K562 (cell line): ENCODE measurements at regions not wholly inside any gene's neighbourhood (a gene's known extent, or its start where the extent isn't known, plus 50 kb on each side); places are given as distances from the start of the nearest gene placed in this dataset.

Experiments used
- ATAC-seq: fragments of 200-7000 bp; cut with Tn5 transposase; 3 replicates; pipeline ENCODE4 v1.9.1; 2020; ENCODE audit warnings: moderate library complexity
- BruUV-seq: library from RNA; stranded (reverse); fragments of 400-500 nt; replicated peaks from 2 replicates; lab custom pipeline; 2021; lab: Mats Ljungman, UMichigan
- CTCF ChIA-PET: fragments of 300-600 bp; formaldehyde crosslinking; extraction: SDS; loops from one replicate; lab custom pipeline; 2021; ENCODE audit warnings: low intra/inter-chr PET ratio; lab: Yijun Ruan, JAX
- POLR2A ChIA-PET: fragments of 300-600, 350-650 bp; sonication (Branson Sonifier 250); formaldehyde crosslinking; extraction: SDS; loops from one replicate; lab custom pipeline; 2021; ENCODE audit warnings: antibody characterized with exemption, inconsistent platforms; lab: Yijun Ruan, JAX
- DNase-seq, 4 experiments: peaks; one replicate each; pipeline versions ENCODE4 v3.0.0 to v3.0.0-alpha.2; 2011 to 2018; ENCODE audit warnings: low spot score in 3 of 4, mixed read lengths in 3 of 4; ENCODE audit errors: extremely low read depth in 1 of 4
- FAIRE-seq: peaks from 2 replicates; lab custom pipeline; 2011; peaks lifted over from hg19 to GRCh38; lab: Jason Lieb, UNC
- H2AFZ ChIP-seq: 2 replicates; pipeline ENCODE4 v1.6.0; 2011; ENCODE audit warnings: low read depth, low read length, control low read depth, inconsistent platforms
- H3K27ac ChIP-seq: fragments of 200-600 bp; 3 replicates; pipeline ENCODE4 v1.8.0; 2011; ENCODE audit warnings: low read depth, mild to moderate bottlenecking, control low read depth, inconsistent platforms, low read length, moderate library complexity, mixed read lengths; ENCODE audit errors: extremely low read depth
- H3K27me3 ChIP-seq, 2 experiments: fragments of 300-600 bp in 1 of 2; 2 replicates in 1 of 2; 3 replicates in 1 of 2; pipeline versions ENCODE4 v1.6.0 to v1.8.0; 2011; ENCODE audit warnings: inconsistent platforms in 2 of 2, low read length in 2 of 2, mild to moderate bottlenecking in 1 of 2, mixed read lengths in 1 of 2, moderate library complexity in 1 of 2; ENCODE audit not compliant: control insufficient read depth in 2 of 2, insufficient read depth in 2 of 2
- H3K36me3 ChIP-seq: fragments of 300-600 bp; 3 replicates; pipeline ENCODE4 v1.8.0; 2011; ENCODE audit warnings: mild to moderate bottlenecking, low read length, inconsistent platforms; ENCODE audit not compliant: control insufficient read depth, insufficient read depth
- H3K4me1 ChIP-seq, 2 experiments: fragments of 200-600 bp in 1 of 2; replicated peaks in 1 of 2; 2 replicates in 1 of 2; 3 replicates in 1 of 2; pipeline versions ENCODE4 v1.5.1 to v1.8.0; 2011; ENCODE audit warnings: inconsistent platforms in 2 of 2, low read length in 2 of 2, mild to moderate bottlenecking in 1 of 2, mixed read lengths in 1 of 2, moderate library complexity in 1 of 2; ENCODE audit not compliant: control insufficient read depth in 2 of 2, insufficient read depth in 2 of 2
- H3K4me2 ChIP-seq: 2 replicates; pipeline ENCODE4 v1.6.1; 2011; ENCODE audit warnings: low read length, control low read depth, inconsistent platforms, mixed read lengths; ENCODE audit not compliant: insufficient read depth
- H3K4me3 ChIP-seq: fragments of 200-600 bp; sonication (generic), shearing (Covaris generic); 2 replicates; pipeline ENCODE4 v1.5.1; 2016; ENCODE audit warnings: control low read depth, inconsistent platforms
- H3K79me2 ChIP-seq: fragments of 200-600 bp; 3 replicates; pipeline ENCODE4 v1.8.0; 2011; ENCODE audit warnings: low read length, inconsistent platforms; ENCODE audit not compliant: control insufficient read depth, insufficient read depth
- H3K9ac ChIP-seq, 2 experiments: 2 replicates each; pipeline versions ENCODE4 v1.6.0 to v1.6.1; 2011; ENCODE audit warnings: low read depth in 2 of 2, low read length in 2 of 2, control low read depth in 1 of 2, inconsistent platforms in 1 of 2, mild to moderate bottlenecking in 1 of 2, mixed read lengths in 1 of 2; ENCODE audit not compliant: insufficient read depth in 1 of 2
- H3K9me1 ChIP-seq: one replicate; pipeline ENCODE4 v1.6.0; 2011; ENCODE audit warnings: inconsistent platforms, mild to moderate bottlenecking, low read length, moderate library complexity; ENCODE audit not compliant: control insufficient read depth, insufficient read depth
- H3K9me3 ChIP-seq: replicated peaks from 2 replicates; pipeline ENCODE4 v1.5.1; 2011; ENCODE audit warnings: low read depth, low read length, inconsistent platforms; ENCODE audit not compliant: control insufficient read depth, insufficient read depth
- H4K20me1 ChIP-seq: replicated peaks from 2 replicates; pipeline ENCODE4 v1.6.1; 2011; ENCODE audit warnings: low read length, inconsistent platforms, mixed read lengths; ENCODE audit not compliant: control insufficient read depth, insufficient read depth
- GATAD2A ChIP-seq: fragments of 450-650 bp; IDR thresholded peaks from 2 replicates; pipeline ENCODE4 v1.6.1; 2017
- HIVEP1 ChIP-seq: fragments of 250-450 bp; sonication (Bioruptor Pico); IDR thresholded peaks from 2 replicates; pipeline ENCODE4 v1.4.0; 2020; ENCODE audit warnings: mild to moderate bottlenecking
- NFRKB ChIP-seq: fragments of 450-650 bp; IDR thresholded peaks from 2 replicates; pipeline ENCODE4 v1.6.1; 2016; ENCODE audit warnings: low read depth
- SIX5 ChIP-seq, 2 experiments: IDR thresholded peaks; 2 replicates each; pipeline ENCODE4 v1.6.1; 2011; ENCODE audit warnings: low read length in 2 of 2, borderline replicate concordance in 1 of 2, low read depth in 1 of 2, mild to moderate bottlenecking in 1 of 2, moderate library complexity in 1 of 2; ENCODE audit not compliant: insufficient read depth in 1 of 2
- SMAD3 ChIP-seq: fragments of 450-650 bp; formaldehyde crosslinking; conservative IDR thresholded peaks from 2 replicates; pipeline ENCODE4 v1.4.0; 2020; ENCODE audit warnings: mild to moderate bottlenecking
- TBP ChIP-seq: optimal IDR thresholded peaks from 2 replicates; pipeline ENCODE3; 2011; ENCODE audit warnings: low read depth, low read length, improper control_type of control experiment
- ZBTB8A ChIP-seq: fragments of 450-650 bp; IDR thresholded peaks from 2 replicates; pipeline ENCODE4 v1.6.1; 2018; ENCODE audit warnings: mild to moderate bottlenecking, moderate library complexity; ENCODE audit not compliant: partially characterized antibody
- WGBS: fragments of 100-300 bp; shearing (Covaris generic); methylation state at CpG from one replicate; pipeline ENCODE4 v1.1.6; 2016; ENCODE audit warnings: low coverage, mixed read lengths; ENCODE audit not compliant: insufficient coverage; ENCODE audit errors: missing lambda C conversion rate; 5-methylcytosine and 5-hydroxymethylcytosine counted together
- in situ Hi-C: fragments of 300-500 bp; cut with MboI; formaldehyde crosslinking; loops from 4 replicates; pipeline ENCODE4 v1.15.0; 2018; ENCODE audit warnings: inconsistent platforms, mixed read lengths
- intact Hi-C: fragments of 100-400 bp; cut with micrococcal nuclease; formaldehyde crosslinking; loops from 2 replicates; pipeline ENCODE4 v1.14.2; 2022
- TF ChIP-seq, protein P1 (sequence below): fragments of 450-650 bp; conservative IDR thresholded peaks from 2 replicates; pipeline ENCODE4 v1.6.1; 2016; ENCODE audit warnings: missing genetic modification characterization, low read depth, mild to moderate bottlenecking, missing compliant biosample characterization, moderate library complexity

DNA sequence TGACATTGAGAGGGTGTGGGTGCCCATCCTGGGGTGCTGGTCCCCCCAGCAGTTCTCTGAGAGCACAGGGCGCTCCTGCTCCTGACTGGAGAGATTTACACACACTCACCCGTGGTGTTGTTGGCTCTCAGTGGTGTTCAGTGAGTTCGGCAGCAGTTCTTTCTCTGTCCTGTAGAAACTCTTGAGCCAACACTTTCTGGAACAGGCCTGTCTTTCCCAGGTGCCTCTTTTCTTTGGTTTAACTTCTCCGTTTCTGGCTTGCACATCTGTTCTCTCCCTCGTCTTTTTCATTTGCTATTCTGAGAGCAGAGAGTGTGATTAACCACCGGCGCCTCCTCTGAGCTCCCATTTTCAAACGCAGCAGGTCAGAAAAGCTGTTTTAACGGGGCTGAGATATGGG lies 284.5 kb downstream of the IRX2 start:
- no peak overlapping the region for H3K4me3 ChIP-seq
- H3K36me3 ChIP-seq = no peaks in the 10 kb centered on the region
- no TSS peak for BruUV-seq
- TF ChIP-seq TBP (no peak), SMAD3 (CRISPR knock-in tag) (no peak), ZBTB8A (no peak), SIX5 (IDR thresholded peaks at IDR 0.05; ENCODE audit: borderline replicate concordance in 1 of 2, insufficient read depth in 1 of 2, low read depth in 1 of 2, low read length in 2 of 2) (no peak), GATAD2A (no peak), NFRKB (no peak), HIVEP1 (CRISPR knock-in tag) (no peak)
- TF ChIP-seq, protein P1, sequence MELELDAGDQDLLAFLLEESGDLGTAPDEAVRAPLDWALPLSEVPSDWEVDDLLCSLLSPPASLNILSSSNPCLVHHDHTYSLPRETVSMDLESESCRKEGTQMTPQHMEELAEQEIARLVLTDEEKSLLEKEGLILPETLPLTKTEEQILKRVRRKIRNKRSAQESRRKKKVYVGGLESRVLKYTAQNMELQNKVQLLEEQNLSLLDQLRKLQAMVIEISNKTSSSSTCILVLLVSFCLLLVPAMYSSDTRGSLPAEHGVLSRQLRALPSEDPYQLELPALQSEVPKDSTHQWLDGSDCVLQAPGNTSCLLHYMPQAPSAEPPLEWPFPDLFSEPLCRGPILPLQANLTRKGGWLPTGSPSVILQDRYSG (tag) = no peak
- H2AFZ ChIP-seq = no peak overlapping the region
- H3K4me2 ChIP-seq = no peak overlapping the region
- peaks cover 9 to 41% of the 10 kb centered on the region in 2 experiments; a peak in 3 of 5 replicates for H3K27me3 ChIP-seq
- no peak overlapping the region for H3K9ac ChIP-seq
- in situ Hi-C loops = no loop called here
- DNase-seq = no peak
- no peaks in the 10 kb centered on the region for H3K9me3 ChIP-seq
- no peaks in the 10 kb centered on the region for H3K4me1 ChIP-seq
- intact Hi-C loops = no loop called here
- H3K9me1 ChIP-seq = no peaks in the 10 kb centered on the region
- 2% methylated on average over 8 of the region's 9 CpGs for WGBS
- FAIRE-seq = no peak
- H3K79me2 ChIP-seq = no peaks in the 10 kb centered on the region
- no peaks in the 10 kb centered on the region for H4K20me1 ChIP-seq
- ATAC-seq = no peak
- ChIA-PET POLR2A (no interaction called here), CTCF (no interaction called here)
- no peak overlapping the region for H3K27ac ChIP-seq
